Middle frontal gyrus (tissue), 1 donor: ENCODE measurements at regions not wholly inside any gene's neighbourhood (a gene's known extent, or its start where the extent isn't known, plus 50 kb on each side); places are given as distances from the start of the nearest gene placed in this dataset.
"Not testable (repeated sequence)": the region's sequence is repeated elsewhere in the genome, so short reads cannot be mapped to it uniquely, and the experiment has no call there.

Experiments used
- DNase-seq: peaks from one replicate; pipeline ENCODE4 v3.0.0-alpha.2; 2015; ENCODE audit warnings: low spot score; ENCODE audit errors: extremely low spot score

GRCh38 chr1:10867138-10867721 is 70.8 kb upstream of the CASZ1 start:
- peak; percentile 27 for DNase-seq

DNA sequence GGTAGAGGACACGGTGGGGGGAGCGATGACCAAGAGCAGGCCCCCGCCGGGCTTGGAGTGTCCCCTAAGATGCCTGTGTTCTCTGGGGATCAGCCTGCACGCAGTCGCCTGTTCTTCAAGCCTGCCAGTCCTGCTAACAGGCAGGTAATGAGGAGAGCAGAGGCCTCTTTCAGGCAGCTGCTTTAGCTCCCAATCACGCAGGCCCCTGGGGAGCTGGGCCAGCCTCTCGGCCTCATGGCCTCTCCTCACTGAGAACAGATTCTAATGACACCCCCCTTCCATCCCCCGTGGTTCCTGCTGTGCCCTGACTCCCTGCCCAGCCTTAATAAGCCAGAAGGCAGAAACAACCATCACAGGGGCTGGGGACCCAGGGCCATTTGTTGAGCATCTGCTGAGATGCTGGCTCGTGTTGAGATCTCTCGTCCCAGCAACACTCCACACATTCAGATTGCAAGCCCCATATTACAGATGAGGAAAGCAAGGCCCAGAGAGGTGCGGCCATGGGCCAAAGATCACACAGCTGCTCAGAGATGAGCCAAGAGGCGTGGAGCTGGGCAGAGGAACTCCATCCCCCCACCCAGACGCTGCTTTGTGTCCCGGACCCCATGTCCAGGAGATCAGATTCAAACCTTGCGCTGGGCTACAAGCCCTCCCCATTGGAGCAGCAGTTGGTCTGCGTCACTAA is 71.6 kb upstream of the CASZ1 start:
- DNase-seq = no peak

DNA sequence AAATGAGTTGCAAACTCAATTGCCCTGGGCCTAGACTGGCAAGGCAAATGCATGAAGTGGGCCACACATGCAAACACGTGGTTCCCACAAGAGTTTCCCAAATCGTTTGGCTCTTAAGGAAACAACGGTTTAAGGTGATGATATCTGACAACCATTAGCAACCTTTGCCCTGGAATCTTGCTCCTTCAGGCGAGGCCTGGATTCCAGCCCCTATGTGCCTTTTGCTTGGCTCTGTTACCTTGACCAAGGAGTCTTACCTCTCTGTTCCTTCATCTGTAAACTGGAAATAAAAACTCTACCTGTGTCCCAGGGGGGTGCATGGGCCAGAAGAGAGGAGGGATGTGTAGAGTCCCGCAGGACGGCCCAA is 72.1 kb upstream of the CASZ1 start:
- DNase-seq = no peak

- no peak for DNase-seq
Observed at GRCh38 chr1:10869933-10870332, 73.5 kb upstream of the CASZ1 start.

- no peak for DNase-seq
Observed at GRCh38 chr1:10870493-10871096, 74.1 kb upstream of the CASZ1 start.

- DNase-seq = no peak
Observed at GRCh38 chr1:10873189-10873588, 76.7 kb upstream of the CASZ1 start.

DNA sequence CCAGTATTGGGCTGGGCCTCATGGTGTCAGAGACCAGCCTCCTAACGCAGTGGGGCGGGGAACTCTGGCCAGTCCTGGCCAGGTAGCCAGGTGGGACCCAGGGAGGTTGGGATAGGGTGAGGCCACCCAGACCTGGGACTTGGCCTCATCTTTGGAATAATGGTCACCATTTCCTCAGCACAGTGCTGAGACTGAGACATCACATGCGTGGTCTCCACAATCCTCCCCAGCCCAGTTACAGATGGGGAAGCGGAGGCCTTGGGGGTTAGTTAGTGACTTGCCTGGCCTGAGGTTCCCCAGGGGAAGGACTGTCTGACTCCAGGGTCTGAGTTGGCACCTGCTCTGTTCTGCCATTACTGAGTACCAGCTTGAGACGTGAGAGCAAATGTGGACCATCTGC is 77.9 kb upstream of the CASZ1 start:
- DNase-seq = no peak

GRCh38 chr1:10877894-10878293 is 81.4 kb upstream of the CASZ1 start:
- DNase-seq = no peak

DNA sequence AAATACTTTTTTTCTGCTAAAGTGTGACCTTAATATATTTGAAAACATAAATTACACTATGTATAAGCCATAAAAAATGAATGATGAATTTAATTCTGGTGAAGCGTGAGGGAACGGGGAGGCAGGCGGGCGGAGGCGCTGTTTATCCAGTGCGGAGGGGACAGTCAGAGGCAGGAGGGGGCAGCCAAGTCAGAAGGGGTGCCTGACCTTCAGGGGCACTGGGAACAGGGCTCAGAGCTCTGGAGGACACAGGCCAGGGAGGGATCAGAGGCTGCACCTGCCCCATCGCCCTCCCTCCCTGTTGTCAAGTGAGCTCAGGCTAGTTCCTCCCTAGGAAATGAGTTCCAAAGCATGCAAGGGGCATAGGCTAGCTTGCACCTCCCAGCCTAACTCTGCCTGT is 82.0 kb upstream of the CASZ1 start:
- no peak for DNase-seq

GRCh38 chr1:10880063-10880462 is 83.6 kb upstream of the CASZ1 start:
- DNase-seq = no peak

DNA sequence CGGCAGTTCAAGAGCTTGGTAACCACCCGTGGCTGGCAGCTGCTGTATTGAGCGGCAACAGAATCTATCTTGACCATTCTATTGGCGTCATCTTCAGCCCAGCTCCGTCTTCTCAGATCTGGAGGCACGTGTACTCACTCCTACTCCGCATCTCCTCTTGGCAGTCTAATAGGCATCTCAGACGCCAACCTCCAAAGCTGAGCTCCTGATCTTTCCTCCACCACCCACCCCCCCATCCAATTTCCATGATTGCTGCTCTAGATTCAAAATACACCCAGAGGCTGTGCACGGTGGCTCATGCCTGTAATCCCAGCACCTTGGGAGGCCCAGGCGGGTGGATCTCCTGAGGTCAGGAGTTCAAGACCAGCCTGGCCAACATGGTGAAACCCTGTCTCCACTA is 84.6 kb upstream of the CASZ1 start:
- no peak for DNase-seq

DNA sequence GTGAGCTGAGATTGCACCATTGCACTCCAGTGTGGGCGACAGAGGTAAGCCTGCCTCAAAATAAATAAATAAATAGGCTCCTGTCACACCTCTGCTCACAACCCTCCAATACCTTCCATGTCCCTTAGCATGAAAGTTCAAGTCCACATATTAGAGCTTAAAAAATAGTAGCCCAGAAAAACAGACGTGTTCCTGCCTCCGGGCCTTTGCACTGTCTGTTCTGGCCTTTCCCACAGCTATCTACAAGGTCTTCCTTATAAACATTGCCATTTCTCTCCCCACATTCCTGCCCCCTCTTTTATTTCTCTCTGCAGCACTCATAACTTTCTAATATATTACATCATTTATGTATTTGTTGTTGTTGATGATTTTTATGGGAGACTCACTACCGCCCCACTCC is 85.6 kb upstream of the CASZ1 start:
- no peak for DNase-seq

DNA sequence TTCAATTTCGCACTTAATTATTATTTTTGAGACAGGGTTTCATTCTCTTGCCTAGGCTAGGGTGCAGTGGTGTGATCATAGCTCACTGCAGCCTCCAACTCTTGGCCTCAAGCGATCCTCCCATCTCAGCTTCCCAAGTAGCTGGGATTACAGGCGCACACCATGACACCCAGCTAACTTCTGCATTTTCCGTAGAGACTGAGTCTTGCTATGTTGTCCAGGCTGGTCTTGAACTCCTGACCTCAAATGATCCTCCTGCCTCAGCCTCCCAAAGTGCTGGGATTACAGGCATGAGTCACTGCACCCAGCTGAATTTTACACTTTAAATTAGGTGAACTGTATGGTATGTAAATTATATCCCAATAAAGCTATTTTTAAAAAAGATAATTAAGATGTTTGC is 90.6 kb upstream of the CASZ1 start:
- not testable (repeated sequence) for DNase-seq

DNA sequence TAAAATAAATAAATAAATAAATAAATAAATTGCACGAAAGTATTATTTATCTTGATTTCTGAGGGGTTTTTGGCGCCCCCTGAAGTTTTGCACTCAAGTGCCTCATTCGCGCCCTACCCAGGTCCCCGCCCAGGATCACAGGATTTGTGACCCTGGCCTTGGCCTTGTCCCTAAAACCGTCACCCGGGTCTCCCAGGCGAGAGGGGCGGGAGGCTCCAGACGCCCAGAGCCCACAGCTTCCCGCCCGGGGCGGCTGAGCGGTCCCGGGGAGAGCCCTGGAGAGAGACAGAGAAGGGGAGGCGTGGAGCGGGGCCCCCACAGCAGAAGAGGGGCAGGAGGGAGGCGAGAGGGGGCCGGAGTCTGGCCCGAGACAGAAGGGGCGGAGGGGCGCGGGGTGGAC is 91.8 kb upstream of the CASZ1 start:
- no peak for DNase-seq

DNA sequence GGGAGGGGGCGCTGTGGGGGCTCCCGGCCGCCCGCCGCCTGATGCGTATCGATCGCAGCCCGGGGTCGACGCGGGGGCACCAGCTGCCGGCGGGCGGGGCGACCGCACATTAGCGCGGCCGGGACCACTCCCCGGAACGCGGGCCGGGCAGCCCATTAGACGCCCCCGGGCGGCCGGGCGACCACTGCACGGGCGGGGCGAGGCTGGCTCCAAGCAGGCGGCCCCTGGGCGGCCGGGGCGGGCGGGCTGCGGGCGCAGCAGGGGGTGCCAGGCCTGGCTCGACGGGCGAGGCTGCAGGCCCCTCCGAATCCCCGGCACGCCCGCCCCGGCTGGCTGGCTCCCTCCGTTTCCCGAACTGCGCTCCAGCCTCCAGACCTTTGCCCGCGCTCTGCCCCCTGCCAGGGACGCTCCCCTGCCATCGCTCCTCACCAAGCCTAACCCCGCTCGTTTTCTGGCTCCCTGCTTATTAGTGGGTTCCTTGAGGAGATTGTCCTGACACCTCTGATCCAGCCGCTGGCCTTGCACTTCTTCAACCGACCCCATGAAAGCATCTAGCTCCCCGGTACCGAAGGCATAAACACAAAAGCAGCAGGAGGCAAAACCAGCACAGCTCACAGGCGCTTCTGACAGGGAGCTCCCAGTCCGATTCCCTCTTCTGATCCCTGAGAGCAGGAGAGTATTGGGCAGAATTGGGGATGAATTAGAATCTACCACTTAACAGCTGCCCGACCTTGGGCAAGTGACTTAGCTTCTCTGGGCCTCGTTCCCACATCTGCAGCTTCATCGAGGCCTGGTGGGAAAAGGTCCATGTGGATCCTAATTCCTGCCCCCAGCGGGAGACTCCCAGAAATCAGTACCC is 92.6 kb upstream of the CASZ1 start:
- DNase-seq = no peak

- DNase-seq = no peak
Observed at GRCh38 chr1:10889650-10890353, 93.4 kb upstream of the CASZ1 start.

DNA sequence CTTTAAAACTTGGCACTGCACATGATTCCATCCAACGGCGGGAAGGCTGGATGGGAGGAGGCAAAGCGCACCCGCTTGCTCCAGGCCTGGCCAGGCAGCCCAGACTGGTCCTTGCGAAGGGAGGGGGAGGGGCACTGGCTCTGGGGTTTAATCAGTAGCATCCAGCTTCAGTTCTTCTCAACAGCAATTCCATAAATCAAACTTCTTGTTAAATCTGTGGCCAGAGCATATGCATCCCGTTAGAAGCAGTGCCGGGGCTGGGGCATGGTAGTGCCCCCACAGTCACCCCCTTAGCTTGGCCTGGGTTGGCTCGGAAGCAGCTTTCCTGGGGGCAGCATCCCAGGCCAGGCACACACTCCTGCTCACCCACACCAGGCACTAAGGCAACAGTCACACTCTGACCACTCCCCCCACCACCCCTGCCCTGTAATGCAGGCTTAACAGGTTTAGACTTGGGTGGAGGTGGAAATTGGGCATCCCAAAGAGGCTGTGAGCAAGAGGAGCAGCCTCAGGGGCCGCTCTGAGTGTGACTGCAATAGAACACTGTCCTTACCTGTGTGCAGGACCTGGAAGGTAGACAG is 94.1 kb upstream of the CASZ1 start:
- DNase-seq = no peak

DNA sequence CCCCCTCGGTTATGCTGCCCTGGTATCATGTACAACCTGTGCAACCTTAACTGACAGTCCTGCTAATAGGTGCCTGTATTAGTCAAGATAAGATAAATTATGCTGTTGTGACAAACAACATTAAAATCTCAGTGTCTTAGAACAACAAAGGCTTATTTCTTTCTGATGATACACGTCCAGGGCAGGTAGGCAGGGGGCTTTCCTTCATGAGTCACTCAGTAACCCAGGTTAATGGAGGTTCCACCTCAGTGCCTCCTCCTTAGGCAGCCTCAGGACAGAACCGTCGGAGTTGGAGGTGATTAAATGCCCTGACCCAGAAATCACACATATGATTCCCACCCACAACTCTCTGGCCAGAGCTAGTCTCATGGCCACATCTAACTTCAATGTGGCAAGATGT is 94.6 kb upstream of the CASZ1 start:
- DNase-seq = no peak

- DNase-seq = no peak
Observed at GRCh38 chr1:10892138-10893065, 96.0 kb upstream of the CASZ1 start.

- DNase-seq = no peak
Observed at GRCh38 chr1:10895621-10896020, 99.2 kb upstream of the CASZ1 start.
